K562 (cell line): ENCODE measurements at regions not wholly inside any gene's neighbourhood (a gene's known extent, or its start where the extent isn't known, plus 50 kb on each side); places are given as distances from the start of the nearest gene placed in this dataset.

Experiments used
- ATAC-seq: fragments of 200-7000 bp; cut with Tn5 transposase; 3 replicates; pipeline ENCODE4 v1.9.1; 2020; ENCODE audit warnings: moderate library complexity
- BruUV-seq: library from RNA; stranded (reverse); fragments of 400-500 nt; replicated peaks from 2 replicates; lab custom pipeline; 2021; lab: Mats Ljungman, UMichigan
- CTCF ChIA-PET: fragments of 300-600 bp; formaldehyde crosslinking; extraction: SDS; loops from one replicate; lab custom pipeline; 2021; ENCODE audit warnings: low intra/inter-chr PET ratio; lab: Yijun Ruan, JAX
- POLR2A ChIA-PET: fragments of 300-600, 350-650 bp; sonication (Branson Sonifier 250); formaldehyde crosslinking; extraction: SDS; loops from one replicate; lab custom pipeline; 2021; ENCODE audit warnings: antibody characterized with exemption, inconsistent platforms; lab: Yijun Ruan, JAX
- DNase-seq, 4 experiments: peaks; one replicate each; pipeline versions ENCODE4 v3.0.0 to v3.0.0-alpha.2; 2011 to 2018; ENCODE audit warnings: low spot score in 3 of 4, mixed read lengths in 3 of 4; ENCODE audit errors: extremely low read depth in 1 of 4
- FAIRE-seq: peaks from 2 replicates; lab custom pipeline; 2011; peaks lifted over from hg19 to GRCh38; lab: Jason Lieb, UNC
- H2AFZ ChIP-seq: 2 replicates; pipeline ENCODE4 v1.6.0; 2011; ENCODE audit warnings: low read depth, low read length, control low read depth, inconsistent platforms
- H3K27ac ChIP-seq: fragments of 200-600 bp; 3 replicates; pipeline ENCODE4 v1.8.0; 2011; ENCODE audit warnings: low read depth, mild to moderate bottlenecking, control low read depth, inconsistent platforms, low read length, moderate library complexity, mixed read lengths; ENCODE audit errors: extremely low read depth
- H3K27me3 ChIP-seq, 2 experiments: fragments of 300-600 bp in 1 of 2; 2 replicates in 1 of 2; 3 replicates in 1 of 2; pipeline versions ENCODE4 v1.6.0 to v1.8.0; 2011; ENCODE audit warnings: inconsistent platforms in 2 of 2, low read length in 2 of 2, mild to moderate bottlenecking in 1 of 2, mixed read lengths in 1 of 2, moderate library complexity in 1 of 2; ENCODE audit not compliant: control insufficient read depth in 2 of 2, insufficient read depth in 2 of 2
- H3K36me3 ChIP-seq: fragments of 300-600 bp; 3 replicates; pipeline ENCODE4 v1.8.0; 2011; ENCODE audit warnings: mild to moderate bottlenecking, low read length, inconsistent platforms; ENCODE audit not compliant: control insufficient read depth, insufficient read depth
- H3K4me1 ChIP-seq, 2 experiments: fragments of 200-600 bp in 1 of 2; replicated peaks in 1 of 2; 2 replicates in 1 of 2; 3 replicates in 1 of 2; pipeline versions ENCODE4 v1.5.1 to v1.8.0; 2011; ENCODE audit warnings: inconsistent platforms in 2 of 2, low read length in 2 of 2, mild to moderate bottlenecking in 1 of 2, mixed read lengths in 1 of 2, moderate library complexity in 1 of 2; ENCODE audit not compliant: control insufficient read depth in 2 of 2, insufficient read depth in 2 of 2
- H3K4me2 ChIP-seq: 2 replicates; pipeline ENCODE4 v1.6.1; 2011; ENCODE audit warnings: low read length, control low read depth, inconsistent platforms, mixed read lengths; ENCODE audit not compliant: insufficient read depth
- H3K4me3 ChIP-seq: fragments of 200-600 bp; sonication (generic), shearing (Covaris generic); 2 replicates; pipeline ENCODE4 v1.5.1; 2016; ENCODE audit warnings: control low read depth, inconsistent platforms
- H3K79me2 ChIP-seq: fragments of 200-600 bp; 3 replicates; pipeline ENCODE4 v1.8.0; 2011; ENCODE audit warnings: low read length, inconsistent platforms; ENCODE audit not compliant: control insufficient read depth, insufficient read depth
- H3K9ac ChIP-seq, 2 experiments: 2 replicates each; pipeline versions ENCODE4 v1.6.0 to v1.6.1; 2011; ENCODE audit warnings: low read depth in 2 of 2, low read length in 2 of 2, control low read depth in 1 of 2, inconsistent platforms in 1 of 2, mild to moderate bottlenecking in 1 of 2, mixed read lengths in 1 of 2; ENCODE audit not compliant: insufficient read depth in 1 of 2
- H3K9me1 ChIP-seq: one replicate; pipeline ENCODE4 v1.6.0; 2011; ENCODE audit warnings: inconsistent platforms, mild to moderate bottlenecking, low read length, moderate library complexity; ENCODE audit not compliant: control insufficient read depth, insufficient read depth
- H3K9me3 ChIP-seq: replicated peaks from 2 replicates; pipeline ENCODE4 v1.5.1; 2011; ENCODE audit warnings: low read depth, low read length, inconsistent platforms; ENCODE audit not compliant: control insufficient read depth, insufficient read depth
- H4K20me1 ChIP-seq: replicated peaks from 2 replicates; pipeline ENCODE4 v1.6.1; 2011; ENCODE audit warnings: low read length, inconsistent platforms, mixed read lengths; ENCODE audit not compliant: control insufficient read depth, insufficient read depth
- CREB1 ChIP-seq, 2 experiments: sonication (generic) in 1 of 2; formaldehyde crosslinking in 1 of 2; IDR thresholded peaks; 2 replicates each; pipeline versions ENCODE4 v1.6.1 to v1.8.0; 2012 to 2022; ENCODE audit warnings: inconsistent platforms in 1 of 2, mild to moderate bottlenecking in 1 of 2, missing genetic modification reagents in 1 of 2, moderate library complexity in 1 of 2
- E2F6 ChIP-seq, 2 experiments: IDR thresholded peaks; 2 replicates each; pipeline ENCODE4 v1.6.1; 2011; ENCODE audit warnings: borderline replicate concordance in 1 of 2, control low read depth in 1 of 2, low read depth in 1 of 2, low read length in 1 of 2, mild to moderate bottlenecking in 1 of 2, mixed read lengths in 1 of 2, moderate library complexity in 1 of 2; ENCODE audit not compliant: insufficient read depth in 1 of 2, insufficient read length in 1 of 2, poor library complexity in 1 of 2, severe bottlenecking in 1 of 2; ENCODE audit errors: extremely low read depth in 1 of 2
- ELK3 ChIP-seq: fragments of 450-650 bp; formaldehyde crosslinking; IDR thresholded peaks from 2 replicates; pipeline ENCODE4 v1.4.0; 2020; ENCODE audit warnings: mild to moderate bottlenecking
- FOSL1 ChIP-seq: fragments of 200-800 bp; sonication (Bioruptor generic); conservative IDR thresholded peaks from 2 replicates; pipeline ENCODE4 v1.6.1; 2016; ENCODE audit warnings: missing genetic modification characterization, missing compliant biosample characterization
- TCF15 ChIP-seq: fragments of 250-450 bp; sonication (Bioruptor Pico); IDR thresholded peaks from 2 replicates; pipeline ENCODE4 v1.8.0; 2022; ENCODE audit warnings: moderate library complexity, mild to moderate bottlenecking, inconsistent platforms
- U2AF1 ChIP-seq: fragments of 200-400 bp; formaldehyde crosslinking; optimal IDR thresholded peaks from 2 replicates; pipeline ENCODE3; 2017; ENCODE audit warnings: mild to moderate bottlenecking, low read depth, low read length, moderate library complexity
- WHSC1 ChIP-seq: IDR thresholded peaks from one replicate; pipeline ENCODE4 v1.6.1; 2012; ENCODE audit warnings: low read length, control low read depth, inconsistent platforms
- XRCC3 ChIP-seq: fragments of 450-650 bp; IDR thresholded peaks from 2 replicates; pipeline ENCODE4 v1.6.1; 2017; ENCODE audit warnings: mild to moderate bottlenecking, moderate library complexity
- ZNF764 ChIP-seq: fragments of 250-450 bp; sonication (Bioruptor Pico); IDR thresholded peaks from 2 replicates; pipeline ENCODE4 v1.4.0; 2020; ENCODE audit warnings: low read depth, mild to moderate bottlenecking, moderate library complexity
- WGBS: fragments of 100-300 bp; shearing (Covaris generic); methylation state at CpG from one replicate; pipeline ENCODE4 v1.1.6; 2016; ENCODE audit warnings: low coverage, mixed read lengths; ENCODE audit not compliant: insufficient coverage; ENCODE audit errors: missing lambda C conversion rate; 5-methylcytosine and 5-hydroxymethylcytosine counted together
- in situ Hi-C: fragments of 300-500 bp; cut with MboI; formaldehyde crosslinking; loops from 4 replicates; pipeline ENCODE4 v1.15.0; 2018; ENCODE audit warnings: inconsistent platforms, mixed read lengths
- intact Hi-C: fragments of 100-400 bp; cut with micrococcal nuclease; formaldehyde crosslinking; loops from 2 replicates; pipeline ENCODE4 v1.14.2; 2022

- Histone ChIP-seq H3K4me2 (no peak overlapping the region), H4K20me1 (no peaks in the 10 kb centered on the region), H3K79me2 (no peaks in the 10 kb centered on the region), H3K9me3 (no peaks in the 10 kb centered on the region), H3K27ac (no peak overlapping the region), H3K9ac (no peak overlapping the region), H3K9me1 (no peaks in the 10 kb centered on the region), H2AFZ (no peak overlapping the region), H3K4me3 (no peak overlapping the region), H3K4me1 (peaks cover 0 to 4% of the 10 kb centered on the region in 2 experiments; a peak in 2 of 5 replicates), H3K36me3 (no peaks in the 10 kb centered on the region), H3K27me3 (peaks cover 2 to 4% of the 10 kb centered on the region in 2 experiments; a peak in 4 of 5 replicates)
- intact Hi-C loops = no loop called here
- TF ChIP-seq ZNF764 (CRISPR knock-in tag) = no peak
- no peak for TF ChIP-seq WHSC1
- no peak for TF ChIP-seq TCF15 (CRISPR knock-in tag)
- no peak for TF ChIP-seq FOSL1
- no peak for TF ChIP-seq U2AF1
- no peak for TF ChIP-seq ELK3 (CRISPR knock-in tag)
- TF ChIP-seq XRCC3 = no peak
- TF ChIP-seq CREB1 (IDR thresholded peaks at IDR 0.05) = no peak
- TF ChIP-seq CREB1 (CRISPR knock-in tag; IDR thresholded peaks at IDR 0.05) = no peak
- TF ChIP-seq E2F6 (IDR thresholded peaks at IDR 0.05; ENCODE audit: borderline replicate concordance in 1 of 2, extremely low read depth in 1 of 2, insufficient read depth in 1 of 2, insufficient read length in 1 of 2, low read depth in 1 of 2, low read length in 1 of 2, poor library complexity in 1 of 2, severe bottlenecking in 1 of 2) = no peak
- ChIA-PET POLR2A (no interaction called here), CTCF (no interaction called here)
- in situ Hi-C loops = no loop called here
- FAIRE-seq (no peak), ATAC-seq (no peak), DNase-seq (no peak)
- BruUV-seq = no TSS peak
- 0% methylated on average over 2 of the region's 2 CpGs for WGBS
Observed at GRCh38 chr13:30829145-30829832, 76.8 kb upstream of the MEDAG start.
